ENCODE measurements at regions not wholly inside any gene's neighbourhood (a gene's known extent, or its start where the extent isn't known, plus 50 kb on each side); places are given as distances from the start of the nearest gene placed in this dataset.

DNA sequence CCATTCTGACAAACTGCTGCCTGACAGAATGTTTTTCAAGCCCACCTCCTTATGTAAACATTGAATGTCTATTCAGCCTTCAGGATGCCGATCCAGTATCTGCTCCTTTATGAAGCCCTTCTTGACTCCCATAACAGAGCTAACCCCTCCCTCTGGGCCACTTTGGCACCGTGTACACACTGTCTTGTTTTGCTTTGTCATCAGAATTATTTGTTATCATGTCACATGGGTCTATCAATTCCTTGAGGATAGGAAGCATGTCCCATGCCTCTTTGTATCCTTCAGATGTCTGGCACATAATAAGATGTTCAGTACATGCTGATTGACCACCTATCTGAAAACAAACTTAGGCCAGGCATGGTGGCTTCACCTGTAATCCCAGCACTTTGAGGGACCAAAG, 92.3 kb downstream of the PRLHR start:
- Histone ChIP-seq H3K9me3 (ENCODE audit: insufficient read depth, low read length) (no peaks in the 10 kb centered on the region), H3K4me3 (ENCODE audit: insufficient read depth, low read length, poor library complexity, severe bottlenecking) (no peak overlapping the region), H3K36me3 (ENCODE audit: low read length) (no peaks in the 10 kb centered on the region), H3K4me2 (ENCODE audit: low read depth, low read length, poor library complexity, severe bottlenecking) (no peak overlapping the region), H3K27me3 (ENCODE audit: low read length) (no peaks in the 10 kb centered on the region), H3K27ac (ENCODE audit: low read depth, low read length) (no peak overlapping the region), H3F3A (ENCODE audit: insufficient read depth) (no peaks in the 10 kb centered on the region), H3K9me2 (replicated peaks; ENCODE audit: insufficient read depth, low read length) (no peaks in the 10 kb centered on the region), H3K79me2 (ENCODE audit: insufficient read depth, low read length) (no peaks in the 10 kb centered on the region), H4K20me1 (ENCODE audit: low read depth, low read length) (no peaks in the 10 kb centered on the region), H2AFZ (ENCODE audit: low read depth, low read length, severe bottlenecking) (no peak overlapping the region), H3K9ac (ENCODE audit: low read length) (no peak overlapping the region)
- TF ChIP-seq CTCF (IDR thresholded peaks at IDR 0.05; ENCODE audit: insufficient read depth, low read length, poor library complexity, severe bottlenecking) (no peak), EZH2phosphoT487 (conservative IDR thresholded peaks at IDR 0.05; ENCODE audit: low read length) (no peak)

- no peaks in the 10 kb centered on the region for H3K9me3 ChIP-seq (ENCODE audit: insufficient read depth, low read length)
- H3F3A ChIP-seq (ENCODE audit: insufficient read depth): no peaks in the 10 kb centered on the region
- no peaks in the 10 kb centered on the region for H3K36me3 ChIP-seq (ENCODE audit: low read length)
- H3K27ac ChIP-seq (ENCODE audit: low read depth, low read length): no peak overlapping the region
- no peak for TF ChIP-seq EZH2phosphoT487 (conservative IDR thresholded peaks at IDR 0.05; ENCODE audit: low read length)
- no peak for TF ChIP-seq CTCF (IDR thresholded peaks at IDR 0.05; ENCODE audit: insufficient read depth, low read length, poor library complexity, severe bottlenecking)
- no peak overlapping the region for H3K9ac ChIP-seq (ENCODE audit: low read length)
- H4K20me1 ChIP-seq (ENCODE audit: low read depth, low read length): no peaks in the 10 kb centered on the region
- no peak overlapping the region for H3K4me2 ChIP-seq (ENCODE audit: low read depth, low read length, poor library complexity, severe bottlenecking)
- no peaks in the 10 kb centered on the region for H3K79me2 ChIP-seq (ENCODE audit: insufficient read depth, low read length)
- H3K9me2 ChIP-seq (replicated peaks; ENCODE audit: insufficient read depth, low read length): no peaks in the 10 kb centered on the region
- H3K4me3 ChIP-seq (ENCODE audit: insufficient read depth, low read length, poor library complexity, severe bottlenecking): no peak overlapping the region
- H3K27me3 ChIP-seq (ENCODE audit: low read length): no peaks in the 10 kb centered on the region
- H2AFZ ChIP-seq (ENCODE audit: low read depth, low read length, severe bottlenecking): no peak overlapping the region
These were observed 93.6 kb downstream of the PRLHR start for GRCh38 chr10:118501637-118502440.

- H3K27ac ChIP-seq (ENCODE audit: low read depth, low read length): no peak overlapping the region
- H3K9me2 ChIP-seq (replicated peaks; ENCODE audit: insufficient read depth, low read length): no peaks in the 10 kb centered on the region
- H3K9ac ChIP-seq (ENCODE audit: low read length): no peak overlapping the region
- H3K27me3 ChIP-seq (ENCODE audit: low read length): no peaks in the 10 kb centered on the region
- no peak for TF ChIP-seq CTCF (IDR thresholded peaks at IDR 0.05; ENCODE audit: insufficient read depth, low read length, poor library complexity, severe bottlenecking)
- TF ChIP-seq EZH2phosphoT487 (conservative IDR thresholded peaks at IDR 0.05; ENCODE audit: low read length): no peak
- no peak overlapping the region for H3K4me3 ChIP-seq (ENCODE audit: insufficient read depth, low read length, poor library complexity, severe bottlenecking)
- no peak overlapping the region for H2AFZ ChIP-seq (ENCODE audit: low read depth, low read length, severe bottlenecking)
- no peaks in the 10 kb centered on the region for H3K9me3 ChIP-seq (ENCODE audit: insufficient read depth, low read length)
- no peaks in the 10 kb centered on the region for H3F3A ChIP-seq (ENCODE audit: insufficient read depth)
- no peaks in the 10 kb centered on the region for H3K79me2 ChIP-seq (ENCODE audit: insufficient read depth, low read length)
- no peak overlapping the region for H3K4me2 ChIP-seq (ENCODE audit: low read depth, low read length, poor library complexity, severe bottlenecking)
- no peaks in the 10 kb centered on the region for H4K20me1 ChIP-seq (ENCODE audit: low read depth, low read length)
- H3K36me3 ChIP-seq (ENCODE audit: low read length): no peaks in the 10 kb centered on the region
These were observed 94.3 kb downstream of the PRLHR start for GRCh38 chr10:118501171-118501570.
